GM06990 (cell line): ENCODE measurements at regions not wholly inside any gene's neighbourhood (a gene's known extent, or its start where the extent isn't known, plus 50 kb on each side); places are given as distances from the start of the nearest gene placed in this dataset.

Experiments
- DNase-seq: peaks from one replicate; pipeline ENCODE4 v3.0.0-alpha.2; 2011; ENCODE audit not compliant: insufficient read length; ENCODE audit errors: extremely low read depth
- H3K27me3 ChIP-seq: replicated peaks from 2 replicates; pipeline ENCODE4 v1.6.0; 2011; ENCODE audit warnings: low read length; ENCODE audit not compliant: control insufficient read depth, insufficient read depth
- H3K36me3 ChIP-seq: 2 replicates; pipeline ENCODE4 v1.5.1; 2011; ENCODE audit warnings: low read length; ENCODE audit not compliant: control insufficient read depth, insufficient read depth
- H3K4me3 ChIP-seq: replicated peaks from 2 replicates; pipeline ENCODE4 v1.5.1; 2011; ENCODE audit warnings: low read depth, mild to moderate bottlenecking, control low read depth, low read length
- CTCF ChIP-seq: IDR thresholded peaks from 2 replicates; pipeline ENCODE4 v1.5.1; 2011; ENCODE audit warnings: low read length, control low read depth, mild to moderate bottlenecking, inconsistent platforms; ENCODE audit not compliant: insufficient read depth, poor library complexity, severe bottlenecking

GRCh38 chr4:124253080-124253479, 459.5 kb downstream of the ANKRD50 start:
- TF ChIP-seq CTCF = no peak
- H3K27me3 ChIP-seq = no peaks in the 10 kb centered on the region
- DNase-seq = no peak
- H3K4me3 ChIP-seq = no peak overlapping the region
- H3K36me3 ChIP-seq = no peaks in the 10 kb centered on the region

- DNase-seq = no peak
- Histone ChIP-seq H3K36me3 (no peaks in the 10 kb centered on the region), H3K27me3 (no peaks in the 10 kb centered on the region), H3K4me3 (no peak overlapping the region)
- TF ChIP-seq CTCF = peak; percentile 79
Observed at GRCh38 chr4:124262211-124263179, 450.0 kb downstream of the ANKRD50 start.

- no peak for TF ChIP-seq CTCF
- Histone ChIP-seq H3K4me3 (no peak overlapping the region), H3K27me3 (no peaks in the 10 kb centered on the region), H3K36me3 (no peaks in the 10 kb centered on the region)
- no peak for DNase-seq
Observed at GRCh38 chr4:124265701-124266100, 446.8 kb downstream of the ANKRD50 start.

- TF ChIP-seq CTCF = no peak
- Histone ChIP-seq H3K36me3 (no peaks in the 10 kb centered on the region), H3K27me3 (no peaks in the 10 kb centered on the region), H3K4me3 (no peak overlapping the region)
- DNase-seq = no peak
Observed at GRCh38 chr4:124266721-124267120, 445.8 kb downstream of the ANKRD50 start.

- Histone ChIP-seq H3K36me3 (no peaks in the 10 kb centered on the region), H3K4me3 (no peak overlapping the region), H3K27me3 (no peaks in the 10 kb centered on the region)
- no peak for TF ChIP-seq CTCF
- no peak for DNase-seq
Observed at GRCh38 chr4:124276461-124276860, 436.1 kb downstream of the ANKRD50 start.

GRCh38 chr4:124277691-124278090, 434.8 kb downstream of the ANKRD50 start:
- Histone ChIP-seq H3K4me3 (no peak overlapping the region), H3K36me3 (no peaks in the 10 kb centered on the region), H3K27me3 (no peaks in the 10 kb centered on the region)
- no peak for DNase-seq
- no peak for TF ChIP-seq CTCF
